Bone marrow (tissue), 2 donors: ENCODE measurements at regions not wholly inside any gene's neighbourhood (a gene's known extent, or its start where the extent isn't known, plus 50 kb on each side); places are given as distances from the start of the nearest gene placed in this dataset.

Source experiments
- DNase-seq, 2 donors: peaks; one replicate each; lab custom pipeline; 2025; lab: John Stamatoyannopoulos, UW

- DNase-seq, result peak in 1 of 2 donors; percentile 80
These were observed 274.1 kb downstream of the CLIC5 start for GRCh38 chr6:45741437-45742171.

- DNase-seq, result no peak
These were observed 276.6 kb downstream of the CLIC5 start for GRCh38 chr6:45739058-45739457.

GRCh38 chr6:45738057-45738455, 277.6 kb downstream of the CLIC5 start:
- DNase-seq, result no peak

GRCh38 chr6:45737331-45738056, 278.2 kb downstream of the CLIC5 start:
- peak in 1 of 2 donors; percentile 29 for DNase-seq

GRCh38 chr6:45736134-45736533, 279.5 kb downstream of the CLIC5 start:
- DNase-seq, result no peak

GRCh38 chr6:45732731-45733130, 282.9 kb downstream of the CLIC5 start:
- DNase-seq, result no peak

- no peak for DNase-seq
These were observed 285.4 kb downstream of the CLIC5 start for GRCh38 chr6:45730232-45730631.

GRCh38 chr6:45728674-45729073, 287.0 kb downstream of the CLIC5 start:
- DNase-seq, result peak in 1 of 2 donors; percentile 3

GRCh38 chr6:45727819-45728449, 287.7 kb downstream of the CLIC5 start:
- DNase-seq, result no peak

- DNase-seq, result no peak
These were observed 288.4 kb downstream of the CLIC5 start for GRCh38 chr6:45727228-45727627.

- DNase-seq, result no peak
These were observed 289.2 kb downstream of the CLIC5 start for GRCh38 chr6:45726444-45726843.

GRCh38 chr6:45724511-45724910, 291.1 kb downstream of the CLIC5 start:
- no peak for DNase-seq

GRCh38 chr6:45724027-45724426, 291.6 kb downstream of the CLIC5 start:
- no peak for DNase-seq

- no peak for DNase-seq
These were observed 292.8 kb downstream of the CLIC5 start for GRCh38 chr6:45722876-45723275.

GRCh38 chr6:45721665-45722064, 294.0 kb downstream of the CLIC5 start:
- DNase-seq, result no peak

GRCh38 chr6:45718871-45719270, 296.8 kb downstream of the CLIC5 start:
- DNase-seq, result no peak

GRCh38 chr6:45718131-45718530, 297.5 kb downstream of the CLIC5 start:
- DNase-seq, result no peak

GRCh38 chr6:45717715-45718114, 297.9 kb downstream of the CLIC5 start:
- no peak for DNase-seq

GRCh38 chr6:45717027-45717426, 298.6 kb downstream of the CLIC5 start:
- DNase-seq, result no peak

GRCh38 chr6:45715508-45715803, 300.2 kb downstream of the CLIC5 start:
- DNase-seq, result no peak

GRCh38 chr6:45714741-45715507, 300.7 kb downstream of the CLIC5 start:
- peak in 1 of 2 donors; percentile 76 for DNase-seq

- DNase-seq, result no peak
These were observed 301.5 kb downstream of the CLIC5 start for GRCh38 chr6:45714006-45714730.
